OCI-LY1 (cell line): ENCODE measurements at regions not wholly inside any gene's neighbourhood (a gene's known extent, or its start where the extent isn't known, plus 50 kb on each side); places are given as distances from the start of the nearest gene placed in this dataset.

Source experiments
- EZH2 ChIP-seq: fragments of 200-600 bp; sonication (generic), shearing (Covaris generic); IDR thresholded peaks from 2 replicates; pipeline ENCODE4 v1.8.0; 2017; ENCODE audit warnings: borderline replicate concordance, mixed run types, mild to moderate bottlenecking, antibody characterized with exemption, low read length, moderate library complexity, mixed read lengths
- TF ChIP-seq, protein P1 (sequence below): fragments of 200-600 bp; sonication (generic), shearing (Covaris generic); IDR thresholded peaks from 2 replicates; pipeline ENCODE4 v1.5.1; 2017; ENCODE audit warnings: mild to moderate bottlenecking, antibody characterized with exemption, low read length, moderate library complexity, mixed read lengths

- no peak for TF ChIP-seq EZH2
- TF ChIP-seq, protein P1, sequence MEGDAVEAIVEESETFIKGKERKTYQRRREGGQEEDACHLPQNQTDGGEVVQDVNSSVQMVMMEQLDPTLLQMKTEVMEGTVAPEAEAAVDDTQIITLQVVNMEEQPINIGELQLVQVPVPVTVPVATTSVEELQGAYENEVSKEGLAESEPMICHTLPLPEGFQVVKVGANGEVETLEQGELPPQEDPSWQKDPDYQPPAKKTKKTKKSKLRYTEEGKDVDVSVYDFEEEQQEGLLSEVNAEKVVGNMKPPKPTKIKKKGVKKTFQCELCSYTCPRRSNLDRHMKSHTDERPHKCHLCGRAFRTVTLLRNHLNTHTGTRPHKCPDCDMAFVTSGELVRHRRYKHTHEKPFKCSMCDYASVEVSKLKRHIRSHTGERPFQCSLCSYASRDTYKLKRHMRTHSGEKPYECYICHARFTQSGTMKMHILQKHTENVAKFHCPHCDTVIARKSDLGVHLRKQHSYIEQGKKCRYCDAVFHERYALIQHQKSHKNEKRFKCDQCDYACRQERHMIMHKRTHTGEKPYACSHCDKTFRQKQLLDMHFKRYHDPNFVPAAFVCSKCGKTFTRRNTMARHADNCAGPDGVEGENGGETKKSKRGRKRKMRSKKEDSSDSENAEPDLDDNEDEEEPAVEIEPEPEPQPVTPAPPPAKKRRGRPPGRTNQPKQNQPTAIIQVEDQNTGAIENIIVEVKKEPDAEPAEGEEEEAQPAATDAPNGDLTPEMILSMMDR = peak; percentile 49
Measured at GRCh38 chr14:26917086-26917485, 319.3 kb upstream of the NOVA1 start.
